Breast epithelium (tissue), 3 donors: ENCODE measurements at regions not wholly inside any gene's neighbourhood (a gene's known extent, or its start where the extent isn't known, plus 50 kb on each side); places are given as distances from the start of the nearest gene placed in this dataset.
"Not testable (repeated sequence)": the region's sequence is repeated elsewhere in the genome, so short reads cannot be mapped to it uniquely, and the experiment has no call there.

Experiments
- POLR2A ChIP-seq: fragments of 450-650 bp; IDR thresholded peaks from one replicate; pipeline ENCODE4 v1.6.1; 2016; ENCODE audit warnings: antibody characterized with exemption, mild to moderate bottlenecking, moderate library complexity
- TF ChIP-seq, protein P1 (sequence below), 3 donors: fragments of 450-650 bp; IDR thresholded peaks; one replicate each; pipeline ENCODE4 v1.5.1; 2016 to 2017; ENCODE audit warnings: antibody characterized with exemption in 3 of 3, mild to moderate bottlenecking in 3 of 3, moderate library complexity in 3 of 3

DNA sequence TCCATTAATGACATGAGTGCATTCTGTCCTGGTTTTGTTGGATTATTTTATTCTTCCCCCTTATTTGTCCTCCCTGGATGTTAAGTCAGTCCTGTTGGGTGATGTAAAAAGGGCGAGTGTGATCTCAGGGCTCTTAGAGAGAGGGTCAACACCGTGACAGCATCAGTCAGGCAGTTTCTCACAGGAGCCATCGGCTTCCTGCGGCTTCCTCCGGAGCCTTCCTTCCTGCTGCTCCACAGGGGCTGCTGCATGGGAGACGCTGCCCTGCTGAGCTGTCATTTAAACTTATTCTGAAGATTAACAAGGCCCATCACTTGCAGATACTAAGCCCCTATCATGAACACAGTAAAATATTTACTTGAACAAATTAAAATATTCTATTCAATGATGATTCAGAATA, 211.3 kb downstream of the SPATA31A1 start:
- TF ChIP-seq, protein P1, sequence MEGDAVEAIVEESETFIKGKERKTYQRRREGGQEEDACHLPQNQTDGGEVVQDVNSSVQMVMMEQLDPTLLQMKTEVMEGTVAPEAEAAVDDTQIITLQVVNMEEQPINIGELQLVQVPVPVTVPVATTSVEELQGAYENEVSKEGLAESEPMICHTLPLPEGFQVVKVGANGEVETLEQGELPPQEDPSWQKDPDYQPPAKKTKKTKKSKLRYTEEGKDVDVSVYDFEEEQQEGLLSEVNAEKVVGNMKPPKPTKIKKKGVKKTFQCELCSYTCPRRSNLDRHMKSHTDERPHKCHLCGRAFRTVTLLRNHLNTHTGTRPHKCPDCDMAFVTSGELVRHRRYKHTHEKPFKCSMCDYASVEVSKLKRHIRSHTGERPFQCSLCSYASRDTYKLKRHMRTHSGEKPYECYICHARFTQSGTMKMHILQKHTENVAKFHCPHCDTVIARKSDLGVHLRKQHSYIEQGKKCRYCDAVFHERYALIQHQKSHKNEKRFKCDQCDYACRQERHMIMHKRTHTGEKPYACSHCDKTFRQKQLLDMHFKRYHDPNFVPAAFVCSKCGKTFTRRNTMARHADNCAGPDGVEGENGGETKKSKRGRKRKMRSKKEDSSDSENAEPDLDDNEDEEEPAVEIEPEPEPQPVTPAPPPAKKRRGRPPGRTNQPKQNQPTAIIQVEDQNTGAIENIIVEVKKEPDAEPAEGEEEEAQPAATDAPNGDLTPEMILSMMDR (IDR thresholded peaks at IDR 0.05) = not testable (repeated sequence)
- TF ChIP-seq POLR2A = not testable (repeated sequence)
